Activated gamma-delta T cell treated with Interleukin-2 at 50 U/mL for 16 hours (primary cell): ENCODE measurements at regions not wholly inside any gene's neighbourhood (a gene's known extent, or its start where the extent isn't known, plus 50 kb on each side); places are given as distances from the start of the nearest gene placed in this dataset.
"Not testable (repeated sequence)": the region's sequence is repeated elsewhere in the genome, so short reads cannot be mapped to it uniquely, and the experiment has no call there.

Experiments used
- DNase-seq: peaks from one replicate; pipeline ENCODE4 v3.0.0-alpha.2; 2020

DNA sequence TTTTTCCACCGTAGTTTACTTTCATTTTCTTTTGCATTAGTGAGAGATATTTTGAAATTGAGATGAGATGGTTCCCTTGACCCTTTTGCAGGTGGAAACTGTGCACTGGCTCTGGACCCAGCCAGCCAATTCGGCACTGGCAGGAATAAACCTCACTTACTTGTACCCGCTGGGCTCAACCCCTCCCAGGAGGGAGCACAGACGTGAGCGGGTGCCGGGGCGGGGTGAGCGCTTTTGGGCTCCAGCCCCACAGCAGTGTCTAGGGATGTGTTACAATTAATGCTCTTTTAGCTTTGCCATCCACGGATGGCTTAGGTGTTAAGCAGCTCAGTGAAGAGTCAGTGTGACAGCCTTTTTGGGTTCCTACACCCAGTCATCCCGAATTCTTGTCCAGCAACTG, 766.1 kb upstream of the CHD1 start:
- DNase-seq: no peak

DNA sequence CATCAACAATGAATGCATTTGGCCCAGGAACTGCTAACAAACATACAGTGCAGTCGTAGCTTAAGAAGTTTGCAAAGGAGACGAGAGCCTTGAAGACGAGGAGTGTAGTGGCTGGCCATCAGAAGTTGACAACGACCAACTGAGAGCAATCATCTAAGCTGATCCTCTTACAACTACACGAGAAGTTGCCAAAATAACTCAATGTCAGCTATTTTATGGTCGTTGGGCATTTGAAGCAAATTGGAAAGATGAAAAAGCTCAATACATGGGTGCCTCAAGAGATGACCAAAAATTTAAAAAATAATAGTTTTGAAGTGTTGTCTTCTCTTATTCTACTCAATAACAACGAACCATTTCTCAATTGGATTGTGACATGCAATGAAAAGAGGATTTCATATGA, 757.7 kb upstream of the CHD1 start:
- DNase-seq: no peak

DNA sequence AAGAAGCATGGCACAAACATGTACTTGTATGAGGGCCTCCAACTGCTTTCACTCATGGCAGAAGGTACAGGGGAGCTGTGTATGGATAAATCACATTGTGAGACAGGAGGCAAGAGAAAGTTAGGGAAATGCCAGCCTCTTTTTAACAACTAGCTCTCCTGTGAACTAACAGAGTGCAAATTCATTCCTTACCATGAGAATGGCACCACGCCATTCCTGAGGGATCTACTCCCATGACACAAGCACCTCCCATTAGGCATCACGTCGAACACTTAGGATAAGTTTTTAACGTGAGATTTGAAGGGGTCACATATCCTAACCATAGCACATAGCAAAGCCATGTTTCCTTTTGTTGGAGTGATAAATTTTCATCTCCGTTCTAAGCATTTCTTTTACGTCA, 747.2 kb upstream of the CHD1 start:
- no peak for DNase-seq

DNA sequence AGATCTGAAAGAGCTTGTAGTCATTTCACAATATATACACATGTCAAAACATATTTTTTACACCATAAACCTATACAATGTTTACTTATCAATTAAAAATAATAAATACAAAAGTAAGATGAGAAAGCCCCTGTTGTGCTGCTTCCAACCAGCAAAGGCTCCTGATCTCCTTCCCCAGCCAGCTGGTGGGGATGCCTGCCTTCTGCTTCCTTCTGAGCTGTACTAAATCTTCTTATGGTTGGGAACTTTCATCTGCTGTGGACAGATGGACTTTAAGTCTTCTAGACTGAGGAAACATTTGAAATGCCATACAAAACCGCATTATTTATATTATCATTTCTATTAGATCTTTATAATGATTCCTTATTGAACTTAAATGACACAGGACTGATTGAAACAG, 745.3 kb upstream of the CHD1 start:
- DNase-seq: no peak

DNA sequence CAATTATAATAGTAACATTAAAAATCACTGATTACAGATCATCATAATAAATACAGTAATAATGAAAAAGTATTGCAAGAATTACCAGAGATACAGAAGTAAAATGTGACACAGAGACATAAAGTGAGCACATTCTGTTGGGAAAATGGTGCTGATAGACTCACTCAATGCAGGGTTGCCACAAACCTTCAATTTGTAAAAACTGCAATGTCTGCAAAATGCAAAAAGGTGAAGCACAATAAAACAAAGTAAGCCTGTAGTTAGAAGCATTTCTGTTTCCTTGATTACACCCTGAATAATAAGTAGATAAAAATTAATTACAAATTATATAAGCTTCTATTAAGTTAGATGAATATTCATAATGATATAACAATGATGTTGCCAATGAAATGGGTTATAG, 736.2 kb upstream of the CHD1 start:
- DNase-seq: no peak

DNA sequence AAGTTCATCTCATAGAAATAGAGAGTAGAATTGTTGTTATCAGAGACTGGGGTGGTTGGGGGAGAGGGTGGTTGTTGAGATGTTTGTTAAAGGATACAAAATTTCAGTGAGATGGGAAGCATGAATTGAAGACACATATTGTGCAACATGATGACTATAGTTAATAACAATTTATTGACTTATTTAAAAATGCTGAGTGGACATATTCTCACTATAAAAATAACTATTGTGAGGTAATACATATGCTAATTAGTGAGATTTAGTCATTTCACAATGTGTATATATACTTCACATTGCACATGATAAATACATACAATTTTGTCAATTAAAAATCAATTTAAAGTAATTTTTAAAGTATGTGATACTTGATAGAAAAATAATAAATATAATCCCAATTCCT, 722.5 kb upstream of the CHD1 start:
- no peak for DNase-seq

DNA sequence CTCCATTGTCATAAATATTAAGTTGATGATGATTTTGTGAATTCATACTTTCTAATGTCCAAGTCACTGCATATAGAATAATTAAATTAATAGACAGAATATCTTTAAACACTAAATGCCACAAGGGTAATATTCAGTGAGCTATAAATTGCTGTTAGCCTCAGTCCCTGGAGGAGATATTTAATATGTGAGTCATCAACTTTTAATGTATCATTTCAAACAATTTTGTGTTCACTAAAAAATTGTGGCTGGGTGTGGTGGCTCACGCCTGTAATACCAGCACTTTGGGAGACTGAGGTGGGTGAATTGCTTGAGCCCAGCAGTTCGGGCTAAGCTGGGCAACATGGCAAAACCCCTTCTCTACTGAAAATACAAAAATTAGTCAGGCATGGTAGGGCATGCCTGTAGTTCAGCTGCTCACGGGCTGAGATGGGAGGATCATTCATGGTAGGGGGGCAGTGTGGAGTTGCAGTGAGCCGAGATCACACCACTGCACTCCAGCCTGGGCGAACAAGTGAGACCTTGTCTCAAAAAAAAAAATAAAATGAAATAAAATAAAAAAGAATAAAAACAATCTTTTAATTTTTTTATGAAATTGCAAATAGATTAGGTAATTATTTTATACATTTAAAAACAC, 717.3 kb upstream of the CHD1 start:
- DNase-seq: no peak

DNA sequence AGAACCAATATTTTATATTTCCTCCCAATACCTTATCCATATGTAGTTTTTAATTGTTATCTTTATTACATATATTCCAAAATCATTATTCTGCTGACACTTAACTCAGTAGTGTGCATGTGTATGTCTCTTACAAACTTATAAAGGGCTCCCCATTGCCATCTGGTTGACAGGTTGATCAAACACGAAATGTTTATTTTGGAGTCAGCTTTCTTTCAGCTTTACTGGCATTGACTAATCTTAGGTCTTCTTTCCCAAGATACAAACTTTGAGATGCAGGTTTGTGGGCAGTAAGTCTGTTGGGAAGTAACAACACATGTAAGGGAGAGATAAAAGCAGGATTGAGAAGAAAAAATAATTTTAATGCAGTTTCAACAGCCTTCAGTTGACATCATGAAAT, 716.0 kb upstream of the CHD1 start:
- DNase-seq: no peak

DNA sequence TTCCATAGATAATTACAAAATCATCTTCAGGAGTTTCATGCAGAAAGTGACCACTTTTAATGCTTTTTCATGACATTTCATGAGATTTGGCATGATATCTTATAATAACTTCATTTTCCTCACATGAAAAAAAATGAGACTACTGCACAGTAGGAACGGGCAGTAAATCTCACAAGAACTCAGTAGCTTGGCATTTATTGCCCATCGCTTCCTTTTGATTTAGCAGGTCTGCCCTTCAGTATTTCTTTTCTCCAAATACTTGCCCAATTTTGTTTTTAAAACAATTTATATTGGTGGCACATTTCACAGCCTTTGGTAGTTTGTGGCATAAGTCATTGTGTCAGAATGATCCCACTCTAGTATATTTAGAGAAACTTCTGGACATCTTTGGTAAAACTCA, 711.8 kb upstream of the CHD1 start:
- no peak for DNase-seq

DNA sequence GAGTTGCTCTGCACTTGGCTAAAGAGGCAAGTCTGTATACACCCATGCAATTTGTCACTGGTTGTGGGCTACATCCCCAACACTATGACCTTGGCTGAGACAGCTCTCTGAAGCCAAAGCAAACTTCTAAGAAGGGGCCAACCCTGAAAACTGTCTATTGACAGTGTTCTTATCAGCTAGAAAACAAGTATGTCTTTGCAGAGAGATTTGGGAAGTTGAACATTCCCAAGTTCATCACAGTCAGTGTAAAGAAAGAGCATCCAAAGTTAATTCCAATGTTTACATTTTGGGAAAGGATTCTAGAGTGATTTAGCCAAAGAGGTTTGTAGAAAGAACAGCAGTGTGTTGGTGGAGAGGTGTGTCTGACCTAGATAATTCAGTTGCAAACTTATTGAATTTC, 711.1 kb upstream of the CHD1 start:
- no peak for DNase-seq

DNA sequence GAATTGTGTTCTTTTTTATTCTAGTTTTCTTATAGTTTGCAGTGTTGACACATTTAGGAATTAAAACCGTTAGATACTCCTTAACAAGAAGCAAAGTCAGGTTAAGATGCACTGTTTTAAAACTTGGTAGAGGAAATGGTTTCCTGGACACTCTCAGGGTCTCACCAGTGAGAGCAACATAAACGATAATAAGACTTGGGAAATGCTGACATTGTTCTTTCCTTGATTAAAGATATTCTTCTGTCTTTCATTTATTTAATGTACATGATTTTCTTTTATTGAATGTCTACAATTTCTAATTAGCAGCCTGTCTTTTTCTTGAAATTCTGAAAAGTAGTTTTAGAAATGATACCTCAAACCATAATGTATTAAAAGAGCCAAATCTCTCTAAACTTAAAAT, 707.9 kb upstream of the CHD1 start:
- DNase-seq: no peak

DNA sequence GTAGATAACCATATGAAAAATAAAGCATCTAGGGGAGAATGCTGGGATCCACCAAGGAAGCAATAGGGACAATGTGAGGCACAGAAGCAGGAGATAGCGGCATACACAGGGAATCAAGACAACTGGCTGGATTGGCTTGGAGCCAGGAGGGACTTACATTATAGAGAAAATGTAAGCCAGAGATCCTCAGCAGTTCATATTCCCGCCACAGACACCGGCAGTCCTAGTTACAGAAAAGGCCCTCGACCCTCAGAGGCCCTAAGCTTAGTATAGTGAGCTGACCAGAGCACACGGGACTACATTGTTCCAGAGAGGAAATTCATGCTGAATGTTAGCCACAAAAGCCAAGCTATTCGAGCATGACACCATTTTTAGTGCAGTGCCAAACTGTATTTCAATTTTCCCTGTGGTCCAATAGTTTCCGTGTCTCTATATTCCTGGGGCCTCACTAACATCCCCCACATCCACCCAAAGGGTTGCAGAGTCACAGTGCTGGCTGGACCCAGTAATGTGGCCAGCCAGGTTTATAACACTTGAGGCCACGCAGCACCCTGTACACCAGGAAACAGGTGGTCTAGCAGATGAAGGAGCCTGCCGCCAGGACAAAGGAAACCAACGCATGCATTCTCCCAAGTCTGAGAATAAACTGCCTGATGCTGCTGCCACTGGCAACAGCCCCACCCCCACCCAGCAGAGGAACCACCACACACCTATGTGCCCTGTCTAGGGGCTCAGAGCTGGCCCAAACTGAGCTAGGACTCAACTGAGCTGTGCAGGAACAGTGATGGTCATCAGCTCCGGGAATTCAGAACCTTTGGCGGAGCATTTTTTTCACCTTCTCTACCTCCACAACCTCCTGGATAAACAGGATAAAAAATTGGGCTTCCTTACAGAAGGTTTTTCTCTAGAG, 693.2 kb upstream of the CHD1 start:
- no peak for DNase-seq

DNA sequence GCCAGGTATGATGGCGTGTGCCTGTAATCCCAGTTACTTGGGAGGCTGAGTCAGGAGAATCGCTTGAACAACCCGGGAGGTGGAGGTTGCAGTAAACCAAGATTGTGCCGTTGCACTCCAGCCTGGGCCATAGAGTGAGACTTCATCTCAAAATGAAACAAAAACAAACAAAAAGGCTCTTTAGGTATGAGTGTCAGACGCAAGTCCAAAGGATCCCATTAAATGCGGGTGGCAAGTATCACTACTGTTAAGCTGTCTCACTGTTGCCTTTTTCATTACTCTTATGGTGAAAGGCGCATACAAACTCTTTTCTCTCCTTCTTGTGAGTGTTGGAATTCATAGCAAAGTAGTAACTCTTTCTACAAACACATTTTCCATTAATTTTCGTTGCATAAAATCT, 688.5 kb upstream of the CHD1 start:
- DNase-seq: no peak

DNA sequence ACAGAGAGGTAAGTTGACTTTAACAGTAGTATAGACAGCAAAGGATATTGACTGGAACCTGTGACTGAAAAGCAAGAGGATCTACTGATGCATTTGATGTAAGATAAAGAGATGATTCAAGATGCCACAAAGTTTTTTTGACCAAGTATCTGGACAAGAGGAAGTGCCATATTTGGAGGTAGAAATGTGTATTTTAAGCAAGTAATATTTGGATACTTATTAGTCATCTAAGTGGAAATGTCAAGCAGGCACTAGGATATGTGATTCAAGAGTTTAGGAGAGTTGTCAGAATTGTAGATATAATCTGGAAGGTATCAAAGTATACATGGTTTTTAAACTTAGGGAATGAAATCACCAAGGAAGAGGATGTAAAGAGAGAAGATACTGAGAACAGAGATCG, 686.1 kb upstream of the CHD1 start:
- DNase-seq: no peak

DNA sequence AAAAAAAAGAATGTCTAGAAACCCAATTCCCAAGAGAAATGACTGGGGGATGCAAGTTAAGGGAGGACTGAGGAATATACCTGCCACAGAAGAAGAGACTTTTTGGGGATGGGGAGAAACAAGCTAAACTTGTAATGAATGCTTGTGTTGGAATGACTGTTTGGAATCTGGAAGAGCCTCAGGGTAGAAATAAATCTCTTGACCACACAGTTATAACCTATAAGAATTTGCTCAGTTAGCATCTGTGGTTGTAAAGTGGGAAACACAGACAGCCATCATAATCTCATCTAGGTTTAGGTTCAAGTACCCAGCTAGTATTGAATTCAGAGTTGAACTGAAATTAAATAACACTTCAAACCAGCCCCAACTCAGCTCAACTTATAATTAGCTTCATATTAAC, 678.3 kb upstream of the CHD1 start:
- no peak for DNase-seq

DNA sequence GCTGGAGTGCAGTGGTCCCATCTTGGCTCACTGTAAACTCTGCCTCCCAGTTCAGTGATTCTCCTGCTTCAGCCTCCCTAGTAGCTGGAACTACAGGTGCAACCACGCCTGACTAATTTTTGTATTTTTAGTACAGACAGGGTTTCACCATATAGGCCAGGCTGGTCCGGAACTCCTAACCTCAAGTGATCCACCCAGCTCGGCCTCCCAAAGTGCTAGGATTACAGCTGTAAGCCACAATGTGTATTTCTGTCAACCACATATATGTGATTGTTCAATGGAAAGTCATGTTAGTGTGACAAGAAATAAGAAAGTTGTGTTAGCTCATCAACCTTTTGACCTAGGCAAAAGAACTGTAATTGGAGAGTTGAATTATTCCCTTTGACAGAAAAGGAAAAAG, 677.1 kb upstream of the CHD1 start:
- no peak for DNase-seq

DNA sequence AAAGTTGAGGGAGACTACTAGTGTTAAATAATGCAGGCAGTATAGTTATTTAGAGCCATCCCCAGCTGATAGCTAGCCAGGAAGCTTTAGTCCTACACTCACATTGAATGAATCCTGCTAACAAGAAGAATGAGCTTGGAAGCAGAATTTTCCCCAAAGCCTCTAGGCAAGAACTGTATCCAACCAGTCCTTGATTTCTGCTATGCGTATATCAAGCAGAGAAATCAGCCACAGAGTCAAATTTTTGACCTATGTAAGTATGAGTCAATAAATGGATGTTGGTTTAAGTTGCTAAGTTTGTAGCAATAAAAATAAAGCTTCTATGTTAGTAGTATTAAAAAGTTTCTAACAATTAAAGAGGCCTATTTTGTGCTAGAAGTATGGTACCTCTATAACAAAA, 672.1 kb upstream of the CHD1 start:
- no peak for DNase-seq

DNA sequence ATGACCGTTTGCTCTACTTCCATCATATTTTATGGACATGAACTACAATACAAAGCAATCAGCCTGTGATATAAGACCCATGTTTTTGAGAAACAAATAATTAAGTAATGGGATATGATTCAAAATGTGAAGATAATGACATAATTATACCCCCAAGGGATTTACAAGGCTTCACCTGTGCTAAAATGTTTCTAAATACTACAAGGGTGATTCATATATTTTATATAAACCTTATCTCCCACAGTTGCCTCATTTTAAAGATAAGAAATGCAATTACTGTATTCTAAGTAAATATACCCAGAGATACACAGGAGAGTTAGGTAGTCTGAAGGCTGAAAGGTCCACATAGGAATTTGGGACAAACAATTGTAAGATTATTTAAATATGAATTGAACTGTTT, 662.0 kb upstream of the CHD1 start:
- DNase-seq: no peak

DNA sequence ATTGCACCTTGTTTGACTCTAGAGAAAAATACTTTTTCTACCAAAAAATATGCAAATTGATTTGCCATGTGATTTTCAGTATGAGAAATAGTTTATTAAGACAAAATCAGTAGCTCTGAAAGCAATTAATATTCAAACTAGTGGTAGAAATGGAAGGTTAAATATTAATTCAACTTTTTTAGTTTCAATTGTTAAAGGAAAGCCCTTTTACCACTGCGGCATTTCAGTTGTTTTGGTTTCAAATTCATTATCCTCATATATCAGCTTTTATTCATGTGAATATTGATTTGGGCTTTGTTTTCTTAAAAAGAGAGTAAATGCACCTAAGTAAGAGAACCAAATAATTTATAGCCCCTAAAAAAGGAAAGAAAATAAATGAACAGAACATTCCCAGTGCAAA, 660.6 kb upstream of the CHD1 start:
- DNase-seq: no peak

DNA sequence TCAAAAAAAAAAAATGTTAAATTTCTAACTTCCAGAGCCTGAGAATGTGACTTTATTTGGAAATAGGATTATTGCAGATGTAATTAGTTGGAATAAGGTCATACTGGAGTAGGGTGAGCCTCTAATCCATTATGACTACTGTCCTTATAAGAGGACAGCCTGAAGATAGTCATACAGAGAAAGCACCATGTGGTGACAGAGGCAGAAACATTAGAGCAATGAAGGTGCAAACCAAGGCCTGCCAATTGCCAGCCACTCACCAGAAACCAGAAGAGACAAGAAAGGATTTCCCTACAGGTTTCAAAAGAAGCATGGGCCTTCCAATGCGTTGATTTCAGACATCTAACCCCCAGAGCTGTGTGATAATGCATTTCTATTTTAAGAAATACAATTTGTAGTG, 659.2 kb upstream of the CHD1 start:
- no peak for DNase-seq

DNA sequence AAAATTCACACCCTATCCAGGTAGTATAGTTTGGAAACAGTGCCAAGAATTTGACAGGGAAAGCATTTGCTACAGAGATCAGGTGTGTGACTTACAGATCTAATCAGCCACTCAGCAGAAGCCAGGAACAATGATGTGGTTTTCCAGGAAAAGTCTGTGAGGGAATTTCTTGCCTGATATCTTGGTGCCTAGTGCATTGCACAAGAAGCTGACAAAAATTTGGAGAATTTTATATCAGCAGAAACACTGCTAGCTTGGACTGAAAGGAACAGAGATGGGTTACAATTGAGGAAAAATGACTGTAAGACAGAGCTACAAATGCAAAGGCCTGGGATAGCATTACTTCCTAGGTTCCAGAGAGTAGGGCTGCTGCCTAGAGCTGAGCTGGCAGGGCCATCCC, 658.1 kb upstream of the CHD1 start:
- DNase-seq: no peak

DNA sequence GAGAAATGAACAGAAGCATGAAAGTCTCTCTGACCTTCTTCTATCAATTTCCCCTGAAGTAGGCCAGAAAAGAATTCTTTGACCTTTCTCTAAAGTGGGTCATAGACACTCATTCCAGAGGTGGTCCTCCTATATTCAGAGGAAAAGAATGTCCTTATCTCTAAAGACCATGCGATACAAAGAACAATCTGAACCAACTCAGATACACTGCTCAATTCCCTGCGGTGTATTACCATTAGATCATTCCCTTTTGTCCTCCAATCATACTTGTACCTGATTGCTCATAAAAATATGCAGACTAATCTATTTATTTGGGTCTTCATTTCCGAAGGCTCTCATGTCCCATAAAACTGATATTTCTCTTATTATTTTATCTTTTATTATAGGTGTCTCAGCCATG, 652.4 kb upstream of the CHD1 start:
- not testable (repeated sequence) for DNase-seq

DNA sequence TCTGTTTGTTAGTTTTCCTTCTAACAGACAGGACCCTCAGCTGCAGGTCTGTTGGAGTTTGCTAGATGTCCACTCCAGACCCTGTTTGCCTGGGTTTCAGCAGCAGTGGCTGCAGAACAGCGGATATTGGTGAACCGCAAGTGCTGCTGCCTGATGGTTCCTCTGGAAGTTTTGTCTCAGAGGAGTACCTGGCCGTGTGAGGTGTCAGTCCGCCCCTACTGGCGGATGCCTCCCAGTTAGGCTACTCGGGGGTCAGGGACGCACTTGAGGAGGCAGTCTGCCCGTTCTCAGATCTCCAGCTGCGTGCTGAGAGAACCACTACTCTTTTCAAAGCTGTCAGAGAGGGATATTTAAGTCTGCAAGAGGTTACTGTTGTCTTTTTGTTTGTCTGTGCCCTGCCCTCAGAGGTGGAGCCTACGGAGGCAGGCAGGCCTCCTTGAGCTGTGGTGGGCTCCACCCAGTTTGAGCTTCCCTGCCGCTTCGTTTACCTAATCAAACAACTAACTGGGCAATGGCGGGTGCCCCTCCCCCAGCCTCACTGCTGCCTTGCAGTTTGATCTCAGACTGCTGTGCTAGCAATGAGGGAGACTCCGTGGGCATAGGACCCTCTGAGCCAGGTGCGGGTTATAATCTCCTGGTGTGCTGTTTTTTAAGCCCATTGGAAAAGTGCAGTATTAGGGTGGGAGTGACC, 634.3 kb upstream of the CHD1 start:
- DNase-seq: not testable (repeated sequence)

DNA sequence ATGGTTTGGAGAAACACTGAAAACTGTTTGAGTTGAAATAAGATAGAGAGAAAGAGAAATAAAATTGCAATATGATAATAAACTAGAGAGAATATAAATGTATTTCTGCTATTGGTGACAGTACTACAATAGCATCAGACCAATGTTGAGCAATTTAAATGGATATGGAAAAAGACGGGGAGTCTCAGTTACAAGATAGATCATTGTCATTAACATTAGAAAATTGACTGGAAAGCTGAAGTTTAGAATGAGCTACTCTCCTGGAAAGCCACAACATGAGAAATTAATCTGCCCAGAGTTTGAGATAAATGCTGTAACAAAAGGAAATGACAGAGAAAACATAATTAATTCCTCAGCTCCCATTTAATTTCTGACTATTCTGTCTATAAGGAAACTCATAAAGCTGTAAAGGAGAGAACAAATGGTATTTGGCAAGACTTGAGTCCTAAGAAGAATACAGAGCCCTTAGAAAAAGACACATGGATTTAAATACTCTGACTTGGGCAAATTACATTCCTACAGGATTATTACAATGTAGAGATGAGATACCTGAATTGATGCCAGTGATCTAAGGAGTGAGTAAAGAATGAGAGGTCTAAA, 624.5 kb upstream of the CHD1 start:
- DNase-seq: no peak
